Stimulated activated CD8-positive, alpha-beta memory T cell treated with anti-CD3 and anti-CD28 coated beads, Interleukin-7, amount 100 ng/mL, for 24 hours (primary cell): ENCODE measurements at regions not wholly inside any gene's neighbourhood (a gene's known extent, or its start where the extent isn't known, plus 50 kb on each side); places are given as distances from the start of the nearest gene placed in this dataset.

ENCODE experiments used
- DNase-seq: peaks from one replicate; pipeline ENCODE4 v3.0.0-alpha.2; 2020; ENCODE audit warnings: low read depth

DNA sequence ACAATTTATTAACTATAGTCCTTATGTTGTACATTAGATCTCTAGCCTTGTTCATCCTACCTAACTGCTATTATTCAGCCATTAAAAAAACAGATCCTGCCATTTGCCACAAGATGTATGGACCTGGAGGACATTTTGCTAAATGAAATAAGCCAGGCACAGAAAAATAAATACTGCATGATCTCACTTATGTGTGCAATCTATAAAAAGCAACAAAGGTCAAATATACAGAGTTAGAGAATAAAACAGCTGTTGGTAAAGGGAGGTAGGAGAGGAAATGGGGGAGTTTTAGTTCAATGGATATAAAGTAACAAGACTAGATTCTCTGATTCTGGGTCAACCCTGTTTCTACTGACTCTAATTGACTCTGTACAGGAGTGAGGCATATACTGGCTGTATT, 103.3 kb upstream of the FAM9C start:
- DNase-seq, result no peak

DNA sequence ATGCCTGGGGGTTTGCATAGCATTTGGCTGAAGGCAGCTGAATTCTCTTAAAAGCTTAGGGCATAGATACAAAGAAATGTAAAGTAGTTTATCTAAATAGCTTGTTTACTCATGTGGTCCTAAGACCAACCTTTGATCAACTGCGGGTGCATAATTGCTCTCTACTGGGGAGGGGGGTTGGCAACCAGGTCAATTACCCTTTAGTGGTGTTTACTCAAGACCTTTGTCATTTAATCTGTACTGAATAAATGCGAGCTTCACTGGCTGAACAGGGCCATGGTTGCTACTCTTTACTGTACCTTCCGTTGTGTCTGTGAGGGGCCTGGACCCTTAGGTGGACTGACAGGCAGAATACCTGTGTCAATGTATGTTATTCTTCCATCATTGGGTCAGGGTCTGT, 102.7 kb upstream of the FAM9C start:
- no peak for DNase-seq

DNA sequence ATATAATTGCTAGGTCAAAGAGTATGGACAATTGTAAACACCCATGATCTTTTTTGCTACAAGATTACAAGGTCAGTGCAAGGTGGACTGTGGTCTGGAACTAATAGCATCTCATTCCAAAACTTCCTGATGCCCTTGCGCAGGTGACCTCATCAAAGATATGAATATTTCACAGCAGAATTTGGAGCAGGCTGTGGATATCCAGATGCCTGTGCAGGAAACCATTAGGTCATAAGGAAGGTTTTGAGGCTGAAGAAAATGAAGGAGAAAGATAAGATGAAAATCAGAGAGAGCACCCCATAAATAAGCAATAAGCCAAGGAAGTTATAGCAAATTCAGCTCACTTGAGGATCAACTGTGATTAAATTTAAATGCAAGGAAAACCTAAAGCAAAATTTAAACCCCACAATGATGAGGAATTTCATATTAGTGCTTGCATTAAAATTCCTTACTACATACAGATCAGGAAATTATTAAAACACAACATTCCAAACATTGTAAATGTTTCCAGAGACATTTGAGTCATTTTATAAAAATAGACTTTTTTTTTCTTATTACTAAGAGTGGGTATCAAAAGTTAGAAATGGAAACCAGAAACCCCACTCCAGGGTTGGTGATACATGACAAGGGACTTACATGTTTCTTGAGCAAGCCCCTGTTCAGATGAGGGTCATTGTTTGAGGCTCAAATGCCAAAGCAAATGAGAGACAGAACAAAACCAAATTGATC, 100.7 kb upstream of the FAM9C start:
- no peak for DNase-seq

DNA sequence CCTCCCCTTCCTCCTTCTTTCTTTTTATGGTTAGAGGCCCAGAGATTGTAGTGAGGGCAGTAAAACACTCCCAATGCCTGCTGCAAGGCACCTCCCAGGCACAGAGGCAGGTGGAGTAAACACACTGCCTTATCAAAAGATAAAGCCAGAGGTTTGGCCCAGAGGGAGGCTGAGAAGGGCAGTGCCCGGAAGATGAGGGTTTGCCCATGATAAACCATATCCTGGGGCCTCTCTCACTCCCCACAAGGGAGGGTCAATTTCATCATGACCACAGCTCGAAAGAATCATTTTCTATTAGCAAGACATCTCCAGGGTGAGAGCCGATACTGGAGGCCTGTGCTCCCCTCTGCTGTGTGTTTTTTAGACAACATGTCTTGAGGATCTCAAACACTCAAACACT, 98.5 kb upstream of the FAM9C start:
- DNase-seq, result no peak

DNA sequence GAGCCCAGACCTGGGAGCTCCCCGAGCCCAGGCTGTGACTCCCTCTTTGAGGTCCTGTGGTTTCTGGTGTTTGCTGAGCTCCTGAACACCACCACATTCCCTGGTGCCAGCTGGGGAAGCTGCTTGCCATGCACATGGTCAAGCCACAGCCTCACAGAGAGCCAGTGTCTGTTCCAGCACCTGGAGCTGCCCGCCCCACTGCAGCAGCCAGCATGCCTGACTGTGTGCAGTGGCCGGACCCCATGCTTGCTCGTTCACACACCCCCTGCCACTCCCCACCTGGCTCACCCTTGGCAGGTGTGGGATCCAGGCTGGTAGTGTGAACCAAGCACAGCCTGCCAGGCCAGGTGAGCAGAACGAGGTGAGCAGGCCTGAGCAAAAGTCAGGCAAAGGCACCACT, 95.6 kb upstream of the FAM9C start:
- no peak for DNase-seq

DNA sequence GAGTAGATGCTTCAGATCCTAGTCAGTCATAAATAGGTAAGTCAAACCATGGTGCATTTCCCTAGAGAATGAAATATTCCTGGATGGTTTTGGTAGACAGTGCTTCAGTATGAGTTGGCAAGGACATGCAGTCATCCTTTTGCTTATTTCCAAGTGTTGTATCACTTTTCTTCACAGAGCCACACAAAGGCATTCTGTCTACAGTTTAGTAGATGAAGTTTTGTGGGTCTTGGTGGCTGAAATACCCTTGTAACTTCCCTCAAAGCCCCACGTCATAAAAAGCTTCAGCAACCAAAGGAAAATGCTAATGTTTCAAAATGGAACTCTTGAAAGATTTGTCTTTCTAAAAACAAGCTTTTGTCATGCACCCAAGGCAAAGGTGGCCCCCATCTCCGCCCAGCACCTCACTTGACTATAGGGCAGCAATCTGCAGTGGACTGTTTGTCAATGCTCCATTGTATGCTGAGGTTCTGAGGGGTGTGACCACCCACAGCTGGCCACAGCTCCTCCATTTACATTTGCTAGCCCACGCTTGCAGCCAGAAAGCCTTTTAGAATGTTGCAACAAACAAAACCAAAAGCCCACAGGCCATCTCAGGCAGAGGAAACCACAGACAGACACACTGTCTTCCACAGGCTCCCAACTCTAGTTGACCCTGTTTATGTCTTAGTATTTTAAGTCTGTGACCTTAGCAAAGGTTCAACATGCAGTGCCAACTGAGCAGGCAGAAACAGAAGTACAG, 87.1 kb upstream of the FAM9C start:
- no peak for DNase-seq

DNA sequence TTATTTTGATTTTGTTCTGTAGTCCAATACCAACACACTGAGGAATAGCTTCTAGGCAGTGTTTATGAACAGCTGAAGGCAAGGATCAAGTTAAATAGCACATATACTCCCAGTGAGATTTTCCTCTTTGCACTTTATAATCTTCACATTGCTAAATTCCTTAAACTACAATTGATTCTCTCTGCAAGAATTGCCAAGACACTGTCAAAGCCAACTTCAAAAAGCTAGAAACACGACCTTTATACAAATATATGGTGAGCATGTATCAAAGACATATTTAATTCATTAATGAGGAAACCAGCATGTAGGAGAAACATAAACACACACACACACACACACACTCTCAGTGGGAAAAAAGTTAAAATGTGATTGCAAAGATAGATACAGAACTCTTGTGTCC, 86.4 kb upstream of the FAM9C start:
- no peak for DNase-seq

DNA sequence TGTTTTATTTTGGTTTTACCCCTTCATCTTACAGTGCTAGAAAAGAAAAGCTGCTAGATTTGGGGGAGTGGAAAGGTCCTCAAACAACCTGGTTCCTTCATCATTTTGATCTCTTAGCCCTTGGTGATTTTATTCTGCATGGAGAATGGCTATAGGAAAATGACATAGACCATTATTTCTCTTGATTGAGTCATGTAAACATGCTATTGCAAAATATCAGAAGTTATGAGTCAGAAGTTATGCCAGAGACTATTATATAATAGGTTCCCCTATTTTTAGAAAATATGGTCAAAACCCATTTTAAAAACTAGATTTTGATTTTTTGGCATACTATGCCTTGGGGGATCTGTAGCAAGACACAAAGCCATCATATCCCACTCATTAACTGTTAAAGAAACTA, 83.7 kb upstream of the FAM9C start:
- DNase-seq, result no peak

DNA sequence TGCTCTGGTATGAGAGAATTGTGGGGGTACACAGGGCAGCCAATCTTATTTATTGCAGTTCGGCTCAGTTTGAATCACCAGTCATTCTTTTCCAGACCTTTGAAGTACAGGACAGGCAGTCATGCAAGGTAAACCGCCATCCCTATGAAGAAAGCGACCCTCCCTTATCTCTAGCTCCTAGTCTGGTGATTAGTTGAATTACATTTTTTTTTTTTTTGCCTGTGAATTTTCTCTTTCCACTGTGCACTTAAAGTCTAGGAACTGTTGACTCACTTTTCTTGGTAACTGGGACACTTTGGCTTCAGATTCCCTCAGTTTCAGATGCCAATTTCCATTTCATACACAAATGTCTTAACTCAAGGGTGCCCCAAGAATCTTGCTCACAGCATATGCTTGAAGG, 82.4 kb upstream of the FAM9C start:
- no peak for DNase-seq

DNA sequence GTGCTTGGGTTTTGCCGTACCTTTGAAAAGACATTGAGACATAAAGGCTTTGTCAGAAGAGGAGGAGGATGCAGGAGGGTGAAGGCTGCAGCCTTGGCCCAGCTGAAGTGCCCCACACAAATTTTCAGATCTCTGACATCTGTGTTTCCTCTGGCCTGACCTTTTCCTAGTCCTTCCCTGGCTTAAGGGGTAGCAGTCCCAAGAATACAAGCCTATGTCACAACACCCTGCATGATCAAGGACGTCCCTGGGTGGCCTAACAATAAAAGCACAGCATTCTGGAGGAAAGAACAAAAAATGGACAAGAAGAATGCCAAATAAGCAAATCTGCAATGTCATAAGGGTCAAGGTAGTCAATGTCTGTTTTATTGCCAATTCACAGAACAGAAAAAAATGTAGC, 80.8 kb upstream of the FAM9C start:
- no peak for DNase-seq

DNA sequence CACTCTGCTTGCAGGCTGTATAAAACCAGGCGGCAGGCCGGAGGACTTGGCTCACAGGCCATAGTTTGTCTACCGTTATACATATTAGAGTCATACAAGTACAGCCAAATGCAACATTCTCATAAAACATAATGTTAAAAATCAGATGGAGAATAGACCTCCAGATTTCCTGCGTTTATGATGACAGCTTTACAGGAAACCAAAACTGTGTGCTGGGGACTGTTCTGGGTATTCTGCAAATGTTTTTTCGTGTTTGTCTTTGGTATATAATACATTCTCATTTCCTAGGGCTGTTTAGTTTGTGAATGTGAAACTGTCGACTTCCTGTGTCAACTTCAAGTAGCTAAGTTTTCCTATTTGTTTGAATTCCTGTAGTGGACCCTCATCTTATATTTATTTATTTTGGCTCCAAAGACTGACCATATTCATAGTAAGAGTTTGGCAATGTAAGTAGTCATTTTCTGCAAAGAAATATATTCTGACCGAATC, 79.5 kb upstream of the FAM9C start:
- no peak for DNase-seq

DNA sequence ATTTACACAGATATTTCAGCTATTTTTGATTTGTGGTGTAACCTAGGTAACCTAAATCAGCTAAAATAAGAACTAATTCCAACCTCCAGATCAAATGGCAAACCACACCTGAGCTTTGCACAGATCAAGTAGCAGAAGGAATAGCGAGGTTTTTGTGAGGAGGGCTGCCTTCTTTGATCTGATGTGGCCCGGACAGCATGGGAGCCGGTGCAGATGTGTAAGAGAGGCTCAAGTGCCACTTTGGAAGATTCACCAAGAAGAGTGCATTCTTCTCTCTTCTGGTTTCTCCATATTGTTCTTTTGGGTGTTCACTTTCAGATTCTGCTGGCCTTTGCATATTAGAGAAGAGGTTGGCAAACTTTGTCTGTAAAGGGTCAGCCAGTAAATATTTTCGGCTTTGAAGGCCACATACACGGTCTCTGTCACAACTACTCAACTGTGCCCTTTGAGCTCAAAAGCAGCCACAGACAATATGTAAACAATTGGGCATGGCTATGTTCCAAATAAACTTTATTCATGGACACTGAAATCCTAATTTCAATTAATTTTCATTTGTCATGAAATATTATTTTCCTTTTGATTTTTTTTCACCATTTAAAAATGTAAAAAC, 78.9 kb upstream of the FAM9C start:
- DNase-seq, result no peak

DNA sequence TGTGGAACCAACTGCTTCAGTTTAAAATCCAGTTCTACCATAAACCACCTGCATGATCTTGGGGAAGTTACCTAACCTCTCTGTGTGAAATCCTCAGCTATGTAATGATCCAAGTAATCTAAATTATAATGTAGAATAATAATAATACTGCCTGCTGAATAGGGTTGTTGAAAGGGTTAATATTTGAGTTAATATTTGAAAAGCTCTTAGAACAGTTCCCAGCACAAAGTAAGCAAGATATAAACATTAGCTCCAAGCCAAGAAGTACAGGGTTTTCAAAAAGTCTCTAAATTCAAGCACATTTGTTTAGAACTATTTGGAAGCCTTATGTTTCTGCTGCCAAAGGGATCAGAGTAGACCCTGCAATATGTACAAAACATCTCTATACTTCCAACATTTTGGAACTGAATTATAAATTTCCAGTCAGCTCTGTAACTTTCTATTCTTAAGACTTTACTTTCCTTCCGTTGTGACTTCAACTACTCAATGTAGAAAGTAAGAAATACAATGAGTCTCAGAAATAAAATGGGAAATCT, 76.7 kb upstream of the FAM9C start:
- no peak for DNase-seq

DNA sequence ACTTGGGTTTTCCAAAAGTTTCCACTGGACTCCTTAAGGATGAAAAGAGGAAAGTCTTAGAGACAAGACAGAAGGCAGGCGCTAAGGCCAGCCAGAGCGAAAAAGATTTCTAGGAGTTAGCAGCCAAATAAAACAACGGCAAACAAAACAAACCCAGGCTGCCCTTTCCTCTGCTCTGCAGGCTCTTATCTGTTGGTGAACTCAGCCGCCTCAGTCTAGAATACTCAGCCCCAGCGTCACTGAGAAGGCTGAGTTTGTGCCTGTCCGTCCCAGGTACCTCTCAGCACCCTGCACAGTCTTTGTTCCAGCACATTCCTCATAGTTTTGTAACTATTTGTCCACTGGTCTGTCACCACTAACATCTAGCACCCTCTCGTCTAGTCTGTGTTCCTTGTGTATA, 75.6 kb upstream of the FAM9C start:
- DNase-seq, result no peak

DNA sequence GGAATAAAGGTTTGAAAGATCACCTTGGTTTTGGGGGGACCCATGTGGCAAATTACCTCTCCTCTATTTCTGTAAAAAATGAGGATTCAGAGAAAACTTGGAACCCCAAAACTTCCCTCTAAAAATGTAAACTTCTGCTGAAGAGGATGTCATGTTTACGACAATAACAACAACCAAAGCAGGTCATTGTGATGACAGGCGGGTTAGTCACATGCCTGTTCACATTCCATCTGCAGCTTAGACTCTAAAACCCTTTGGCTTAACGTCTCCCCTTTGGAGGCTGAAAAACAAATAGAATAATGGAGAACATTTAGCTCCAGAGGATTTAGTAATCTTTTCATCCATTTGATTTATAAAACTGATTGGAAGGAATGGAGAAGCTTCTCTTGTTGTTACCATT, 75.0 kb upstream of the FAM9C start:
- no peak for DNase-seq

DNA sequence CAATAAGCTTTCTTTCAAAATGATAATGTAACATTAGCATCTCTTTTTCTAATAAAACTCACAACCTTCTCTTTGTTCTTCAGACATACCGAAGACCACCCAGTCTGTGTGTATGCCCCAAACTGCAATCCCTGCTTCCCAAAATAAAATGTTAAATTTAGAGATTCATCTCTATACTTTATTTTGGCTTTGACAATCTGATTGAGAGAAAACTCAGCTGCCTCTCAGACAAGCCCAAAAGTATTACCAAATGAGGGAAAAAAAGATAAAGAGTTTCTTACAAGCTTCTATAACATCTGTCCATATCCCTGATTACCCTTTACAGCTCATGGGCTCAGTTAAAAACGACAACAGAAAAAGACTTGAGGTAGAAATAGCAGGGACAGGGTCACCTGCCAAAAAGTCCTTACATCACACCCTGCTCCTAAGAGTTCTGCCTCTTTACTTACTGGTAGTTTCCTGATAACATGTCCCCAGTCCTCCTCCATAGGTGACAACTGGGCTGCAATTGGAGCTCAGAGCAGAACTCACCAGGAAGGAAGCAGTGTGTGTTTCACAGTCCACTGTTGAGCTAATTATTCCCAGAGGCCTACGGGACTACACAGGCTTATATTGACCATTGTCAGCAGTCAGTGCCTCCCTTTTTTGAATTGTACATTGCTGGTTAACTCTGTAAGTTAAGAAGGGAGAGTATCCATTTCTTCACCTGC, 70.9 kb upstream of the FAM9C start:
- no peak for DNase-seq

DNA sequence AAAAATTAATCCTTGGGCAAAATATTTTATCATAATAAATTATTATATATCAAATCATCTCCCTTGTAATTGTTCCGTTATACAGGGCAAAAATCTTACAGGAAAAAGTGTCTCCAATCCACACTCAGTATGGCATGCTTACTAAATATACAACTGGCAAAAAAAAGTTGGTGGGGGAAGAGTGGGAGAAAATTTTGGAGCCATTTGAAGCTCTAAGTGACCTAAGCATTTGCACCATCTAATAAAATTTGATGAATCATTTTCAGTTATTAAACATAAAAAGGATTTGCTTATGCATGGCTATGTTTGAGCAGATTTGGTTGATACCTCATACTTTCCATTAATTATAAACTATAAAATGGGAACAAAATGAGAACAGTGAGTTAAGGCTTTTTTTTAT, 68.1 kb upstream of the FAM9C start:
- DNase-seq, result no peak

DNA sequence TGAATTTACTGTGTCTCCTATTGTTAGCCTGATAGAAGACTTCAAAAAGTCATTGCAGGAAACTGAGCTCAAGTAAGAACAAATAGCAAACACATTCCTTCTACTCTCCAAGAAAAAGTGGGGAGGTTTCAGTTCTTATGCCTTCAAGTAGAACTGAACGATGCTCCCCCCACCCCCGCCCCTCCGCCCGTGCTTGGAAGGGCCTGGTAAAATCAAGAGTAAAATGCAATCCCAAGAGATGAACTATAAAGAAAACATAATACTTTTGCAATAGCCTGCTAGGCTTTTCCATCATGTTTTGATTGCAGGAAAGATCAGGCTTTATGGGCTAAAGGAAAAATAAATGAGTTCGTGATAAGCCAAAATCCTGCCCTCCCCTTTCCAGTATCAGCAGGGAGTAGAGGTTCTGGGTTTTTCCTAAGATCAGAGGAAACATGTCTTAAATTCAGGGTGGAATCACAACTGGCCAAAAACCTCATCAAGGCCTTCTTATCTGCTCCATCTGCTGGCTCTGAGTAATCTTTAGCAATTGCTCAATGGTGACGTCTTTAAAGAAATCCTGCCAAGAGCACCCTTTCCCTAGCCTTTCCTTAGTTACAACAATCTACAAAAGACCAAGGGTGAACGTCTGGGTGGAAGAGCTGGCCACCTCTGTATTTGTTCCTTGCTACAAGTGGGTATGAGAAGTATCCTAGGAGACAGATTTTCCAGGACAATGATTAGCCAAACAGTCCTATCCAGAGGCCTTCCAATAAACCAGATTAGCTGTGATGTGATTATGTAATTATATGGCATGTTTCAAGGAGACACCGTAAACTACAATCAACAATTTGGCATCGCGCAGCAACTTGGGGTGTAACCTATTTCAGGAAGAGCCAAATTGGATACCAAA, 66.3 kb upstream of the FAM9C start:
- no peak for DNase-seq

DNA sequence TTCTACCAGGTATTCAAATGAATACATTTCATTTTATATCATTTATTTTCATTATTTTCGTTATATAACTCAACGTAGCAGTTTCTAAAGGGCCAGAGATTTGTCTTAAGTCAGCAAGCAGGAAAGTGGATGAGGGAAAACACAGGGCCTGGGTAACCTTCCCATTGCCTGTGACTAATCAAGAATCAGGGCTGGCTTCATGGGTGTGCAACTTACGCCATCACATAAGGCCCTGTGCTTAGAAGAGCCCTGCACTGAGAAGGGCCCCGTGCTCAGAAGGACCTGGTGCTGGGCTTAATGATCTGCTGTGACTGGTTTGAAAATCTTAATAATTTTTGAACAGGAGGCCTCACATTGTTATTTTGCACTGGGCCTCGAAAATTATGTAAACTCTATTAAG, 65.4 kb upstream of the FAM9C start:
- no peak for DNase-seq

DNA sequence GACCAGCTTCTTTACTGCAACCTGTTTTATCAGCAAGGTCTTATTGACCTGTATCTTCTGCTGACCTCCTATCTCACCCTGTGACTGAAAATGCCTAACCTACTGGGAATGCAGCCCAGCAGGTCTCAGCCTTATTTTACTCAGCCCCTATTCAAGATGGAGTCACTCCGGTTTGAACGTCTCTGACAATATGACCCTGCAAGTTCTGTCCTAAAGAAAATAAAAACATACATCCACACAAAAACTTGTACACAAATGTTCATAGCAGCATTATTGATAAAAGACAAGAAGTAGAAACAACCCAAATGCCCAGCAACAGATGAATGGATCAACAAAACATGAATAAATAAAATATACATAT, 59.5 kb upstream of the FAM9C start:
- DNase-seq, result no peak

DNA sequence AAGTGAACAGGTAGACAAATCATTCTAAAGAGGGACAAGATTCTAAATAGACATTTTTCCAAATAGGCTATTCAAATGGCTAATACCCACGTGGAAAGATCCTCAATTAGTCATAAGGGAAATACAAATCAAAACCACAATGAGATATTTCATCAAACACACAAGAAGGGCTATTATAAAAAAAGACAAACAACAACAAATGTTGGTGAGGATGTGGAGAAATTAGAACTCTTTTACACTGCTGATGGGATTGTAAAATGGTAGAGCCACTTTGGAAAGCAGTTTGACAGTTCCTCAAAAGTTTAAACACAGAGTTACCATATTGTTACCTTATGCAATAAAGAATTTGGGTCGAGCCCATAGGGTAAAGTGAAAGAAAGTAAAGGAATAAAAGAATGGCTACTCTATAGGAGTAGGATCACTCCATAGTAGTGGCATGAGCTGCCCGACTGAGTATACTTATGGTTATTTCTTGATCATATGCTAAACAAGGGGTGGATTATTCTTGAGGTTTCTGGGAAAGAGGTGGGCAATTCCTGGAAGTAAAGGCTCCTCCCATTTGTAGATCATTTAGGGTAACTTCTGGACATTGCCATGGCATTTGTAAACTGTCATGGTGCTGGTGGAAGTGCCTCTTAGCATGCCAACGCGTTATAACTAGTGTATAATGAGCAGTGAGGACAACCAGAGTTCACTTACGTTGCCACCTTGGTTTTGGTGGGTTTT, 58.9 kb upstream of the FAM9C start:
- no peak for DNase-seq
